GM10266 (cell line): ENCODE measurements at regions not wholly inside any gene's neighbourhood (a gene's known extent, or its start where the extent isn't known, plus 50 kb on each side); places are given as distances from the start of the nearest gene placed in this dataset.

Experiments
- DNase-seq: peaks from one replicate; pipeline ENCODE4 v3.0.0; 2012; ENCODE audit errors: extremely low spot score
- CTCF ChIP-seq: IDR thresholded peaks from 2 replicates; pipeline ENCODE4 v1.5.1; 2012; ENCODE audit warnings: mild to moderate bottlenecking, low read depth; ENCODE audit not compliant: control insufficient read depth, insufficient read depth; ENCODE audit errors: missing control alignments

DNA sequence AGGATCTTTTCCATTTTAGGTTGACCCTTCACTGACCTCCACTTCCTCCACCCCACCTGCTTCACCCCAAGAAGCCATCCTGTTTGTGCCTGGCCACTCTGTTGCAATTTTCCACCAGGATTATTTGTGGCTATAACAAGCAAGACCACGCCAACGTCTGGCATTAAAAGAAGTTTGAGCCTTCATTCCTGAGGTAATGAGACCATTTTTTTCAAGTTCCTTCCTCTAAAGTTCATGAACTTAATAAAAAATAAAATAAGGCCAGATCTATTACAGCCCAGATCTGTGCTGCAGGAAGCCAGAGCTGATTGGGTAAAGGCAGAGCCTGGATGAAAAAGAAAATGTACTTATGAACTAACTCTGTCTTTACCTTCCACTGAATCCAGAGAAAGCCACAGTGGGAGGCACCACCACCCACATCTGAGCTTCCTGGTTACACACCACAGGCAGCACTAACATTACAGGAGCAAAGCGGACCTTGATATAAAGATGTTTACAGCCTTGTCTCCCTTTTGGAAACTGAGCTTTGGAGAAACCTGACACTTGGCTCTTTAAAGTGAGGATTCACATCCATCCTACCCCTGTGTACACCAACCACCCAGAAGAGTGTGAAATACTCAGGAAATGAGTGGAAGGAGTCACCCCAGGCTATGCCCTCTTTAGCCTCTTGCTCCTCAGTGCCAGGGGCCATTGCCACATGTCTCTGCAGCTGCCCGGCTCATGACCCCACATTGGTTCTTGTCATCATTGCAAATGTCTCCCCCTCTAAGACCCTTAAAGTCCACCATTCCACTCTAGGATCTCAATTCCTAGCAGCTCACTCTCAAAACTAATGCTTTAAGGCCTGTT is 293.6 kb downstream of the PLPP3 start:
- no peak for DNase-seq
- no peak for TF ChIP-seq CTCF

DNA sequence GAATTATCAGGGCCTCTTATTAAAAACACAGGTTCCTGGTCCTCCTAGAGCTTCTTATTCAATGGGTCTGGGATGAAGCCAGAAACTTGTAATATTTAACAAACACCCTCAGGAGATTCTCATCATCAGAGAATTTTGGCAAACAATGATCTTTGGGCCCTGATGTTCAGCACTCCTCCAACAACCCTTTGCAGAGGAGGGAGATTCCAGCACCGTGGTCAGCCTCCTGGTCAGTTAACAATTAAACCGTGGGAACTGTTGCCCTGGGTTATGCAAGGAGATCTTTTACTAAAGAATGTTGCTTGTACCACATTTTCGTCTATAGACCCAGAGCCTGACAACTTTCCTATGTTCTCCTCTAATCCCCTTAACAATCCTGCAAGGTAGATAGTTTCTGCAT is 294.4 kb downstream of the PLPP3 start:
- DNase-seq, result no peak
- TF ChIP-seq CTCF, result no peak

DNA sequence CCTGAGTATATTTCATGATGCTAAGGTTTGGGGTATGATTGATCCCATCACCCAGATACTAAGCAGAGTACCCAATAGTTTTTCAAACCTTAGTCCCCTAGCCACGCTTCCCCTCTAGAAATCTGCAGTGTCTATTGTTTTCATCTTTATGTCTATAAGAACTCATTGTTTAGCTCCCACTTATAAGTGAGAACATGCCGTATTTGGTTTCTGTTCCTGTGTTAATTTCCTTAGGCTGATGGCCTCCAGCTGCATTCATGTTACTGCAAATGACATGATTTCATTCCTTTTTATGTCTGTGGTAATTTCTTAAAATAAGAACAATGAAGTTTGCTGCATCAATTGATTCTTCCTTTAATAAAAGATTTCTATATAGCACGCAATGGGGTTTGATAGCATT is 301.3 kb downstream of the PLPP3 start:
- no peak for DNase-seq
- TF ChIP-seq CTCF, result no peak

DNA sequence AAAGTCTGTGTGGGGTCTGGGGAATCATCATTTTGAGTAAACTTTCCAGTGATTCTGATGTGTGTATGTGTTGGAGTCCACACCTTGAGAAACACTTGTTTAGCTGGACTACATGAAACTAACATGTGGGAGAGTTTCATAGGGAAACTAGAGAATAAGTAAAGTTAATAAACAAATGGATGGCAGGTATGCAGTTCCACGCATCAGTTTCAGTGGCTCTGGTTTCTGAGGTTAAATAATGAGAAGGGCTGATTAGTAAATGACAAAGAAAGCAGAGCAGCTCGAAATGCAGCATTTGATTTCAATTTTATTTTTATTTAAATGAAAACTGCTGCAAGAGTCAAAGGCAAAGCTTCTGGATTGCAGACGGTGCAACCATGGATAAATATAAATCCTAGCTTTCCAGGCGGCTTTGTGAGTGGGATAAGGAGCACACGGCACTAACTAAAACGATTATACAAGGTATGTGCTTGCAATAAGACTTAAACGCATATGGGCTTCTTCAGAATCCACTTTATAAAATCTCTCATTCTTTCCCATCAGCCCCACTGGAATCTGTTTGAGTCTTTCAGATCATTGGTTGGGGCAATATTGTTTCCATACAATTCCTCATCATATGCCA is 310.7 kb downstream of the PLPP3 start:
- no peak for DNase-seq
- TF ChIP-seq CTCF, result no peak

DNA sequence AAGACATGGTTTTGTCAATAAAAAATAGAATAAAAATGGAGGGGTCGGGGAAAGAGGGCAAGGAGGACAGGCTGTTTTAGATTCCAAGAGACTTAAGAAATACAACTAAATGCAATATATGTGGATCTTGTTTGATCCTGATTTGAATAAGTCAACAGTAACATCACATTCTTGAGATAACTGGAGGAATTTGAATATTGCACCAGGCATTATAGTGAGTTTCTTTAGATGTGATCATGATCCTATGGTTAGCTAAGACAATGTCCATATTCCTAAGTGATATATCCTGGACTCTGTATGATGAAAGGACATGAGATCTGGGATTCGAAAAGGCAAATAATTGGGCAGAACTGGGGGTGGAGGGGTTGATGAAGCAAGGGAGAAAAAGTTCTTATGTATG is 311.8 kb downstream of the PLPP3 start:
- DNase-seq, result no peak

DNA sequence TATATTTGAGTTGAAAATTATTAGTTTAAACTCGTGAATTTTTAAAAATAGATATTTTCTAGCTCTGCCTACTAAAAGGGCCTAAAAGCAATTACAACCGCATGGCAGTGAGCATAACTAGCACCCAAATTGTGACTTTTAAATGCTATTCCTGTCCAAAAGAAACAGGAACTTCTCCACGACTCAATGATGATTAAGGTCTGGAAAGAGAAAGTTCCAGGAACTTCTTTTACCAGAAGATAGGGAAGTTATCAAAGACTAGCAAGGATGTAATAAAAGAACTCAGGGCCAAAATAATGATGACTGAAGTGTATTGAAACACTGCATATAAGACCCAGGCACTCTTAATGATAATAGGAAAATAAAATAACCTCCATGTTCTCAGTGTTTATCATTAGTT is 313.0 kb downstream of the PLPP3 start:
- TF ChIP-seq CTCF, result no peak
- no peak for DNase-seq

More for the DNA sequence above, 311.8 kb downstream of the PLPP3 start:
- no peak for TF ChIP-seq CTCF

DNA sequence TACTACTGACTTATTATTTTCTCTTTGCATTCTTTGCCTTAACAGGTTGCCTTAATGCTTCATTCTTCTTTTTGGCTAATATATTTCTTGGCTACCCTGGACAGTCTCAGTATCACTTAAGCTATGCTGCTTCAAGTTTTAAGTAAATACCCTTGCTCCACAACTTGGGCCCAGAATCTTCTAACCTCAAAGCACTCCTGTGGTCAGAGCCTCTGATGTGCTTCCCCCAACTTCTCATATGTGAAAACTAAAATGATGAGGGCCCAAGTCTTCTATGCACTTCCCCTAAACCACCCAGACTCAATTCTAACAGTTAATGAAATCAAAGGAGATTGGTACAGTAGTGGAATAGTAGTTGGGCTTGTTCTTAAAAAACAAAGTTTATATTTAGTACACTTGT is 314.1 kb downstream of the PLPP3 start:
- DNase-seq, result no peak
- TF ChIP-seq CTCF, result no peak
